Fibroblast of lung (primary cell): ENCODE measurements at regions not wholly inside any gene's neighbourhood (a gene's known extent, or its start where the extent isn't known, plus 50 kb on each side); places are given as distances from the start of the nearest gene placed in this dataset.

ENCODE experiments used
- CTCF ChIP-seq, 2 donors: IDR thresholded peaks in 1 of 2; conservative IDR thresholded peaks in 1 of 2; 1 replicate in 1 of 2; 2 replicates in 1 of 2; pipeline ENCODE4 v1.5.1; 2011 to 2012; ENCODE audit warnings: low read length in 2 of 2, control low read depth in 1 of 2, inconsistent platforms in 1 of 2, low read depth in 1 of 2, mild to moderate bottlenecking in 1 of 2
- EZH2 ChIP-seq: IDR thresholded peaks from 2 replicates; pipeline ENCODE4 v1.5.1; 2012; ENCODE audit warnings: low read length, control low read depth, mild to moderate bottlenecking; ENCODE audit errors: missing control alignments

DNA sequence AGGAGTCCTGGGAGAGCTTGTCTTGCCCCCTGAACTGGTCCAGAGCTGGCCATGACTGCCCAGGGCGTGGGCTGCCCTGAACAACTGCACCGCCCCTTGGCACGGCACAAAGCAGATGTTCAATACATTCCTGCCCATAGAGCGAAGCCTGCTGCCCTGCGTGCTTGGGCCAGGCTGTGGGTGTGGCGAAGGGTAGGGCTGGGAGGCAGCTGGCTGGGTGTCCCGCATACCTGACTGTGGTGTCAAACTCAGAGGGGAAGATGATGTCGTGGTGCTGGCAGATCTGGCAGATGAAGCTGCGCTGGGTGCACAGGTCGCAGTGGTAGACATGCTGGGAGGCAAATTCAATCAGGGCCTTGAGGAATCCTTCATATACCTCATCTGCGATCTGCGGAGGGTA is 124.2 kb upstream of the SMURF2 start:
- TF ChIP-seq CTCF (conservative IDR thresholded peaks at IDR 0.05 in 1 of 2, IDR thresholded peaks at IDR 0.05 in 1 of 2; ENCODE audit: low read depth in 1 of 2, low read length in 2 of 2): no peak
- no peak for TF ChIP-seq EZH2
